A549 (cell line): ENCODE measurements at regions not wholly inside any gene's neighbourhood (a gene's known extent, or its start where the extent isn't known, plus 50 kb on each side); places are given as distances from the start of the nearest gene placed in this dataset.

Experiments used
- ATAC-seq, 2 experiments: fragments of 200-7000 bp in 1 of 2; fragments of >200 bp in 1 of 2; cut with Nextera tagmentation in 1 of 2; cut with Tn5 transposase in 1 of 2; 3 replicates each; pipeline versions ENCODE4 v1.8.0 to v1.9.1; 2018 to 2020; ENCODE audit warnings: mild to moderate bottlenecking in 1 of 2, moderate library complexity in 1 of 2
- CTCF ChIA-PET: fragments of 300-600 bp; sonication (Branson Sonifier 250); formaldehyde crosslinking; extraction: SDS; loops from one replicate; lab custom pipeline; 2021; ENCODE audit warnings: antibody characterized with exemption, inconsistent platforms; lab: Yijun Ruan, JAX
- POLR2A ChIA-PET: fragments of 350-600 bp; formaldehyde crosslinking; extraction: SDS; loops from one replicate; lab custom pipeline; 2021; ENCODE audit warnings: antibody characterized with exemption, inconsistent platforms; lab: Yijun Ruan, JAX
- DNase-seq, 2 experiments: peaks; one replicate each; pipeline versions ENCODE4 v3.0.0 to v3.0.0-alpha.2; 2011 to 2016; ENCODE audit warnings: low read depth in 1 of 2, low spot score in 1 of 2
- FAIRE-seq: peaks from 2 replicates; lab custom pipeline; 2011; peaks lifted over from hg19 to GRCh38; lab: Jason Lieb, UNC
- H3K27ac ChIP-seq, 2 experiments: fragments of >200 bp; sonication (Bioruptor Twin); formaldehyde crosslinking; 3 replicates each; pipeline ENCODE4 v1.5.1; 2016 to 2017
- H3K4me1 ChIP-seq: fragments of >200 bp; sonication (Bioruptor Twin); formaldehyde crosslinking; 3 replicates; pipeline ENCODE4 v1.6.1; 2016
- H3K4me2 ChIP-seq: fragments of >200 bp; sonication (Bioruptor Twin); formaldehyde crosslinking; 3 replicates; pipeline ENCODE4 v1.6.1; 2016
- H3K4me3 ChIP-seq: fragments of >200 bp; sonication (Bioruptor Twin); formaldehyde crosslinking; 3 replicates; pipeline ENCODE4 v1.5.1; 2016
- H3K9me3 ChIP-seq: fragments of >200 bp; sonication (Bioruptor Twin); formaldehyde crosslinking; 3 replicates; pipeline ENCODE4 v1.6.1; 2016
- BCL3 ChIP-seq: fragments of >200 bp; sonication (Bioruptor Twin); formaldehyde crosslinking; IDR thresholded peaks from 3 replicates; pipeline ENCODE4 v1.6.1; 2016
- CBX8 ChIP-seq: fragments of 200-600 bp; sonication (generic); IDR thresholded peaks from 2 replicates; pipeline ENCODE4 v1.6.1; 2016
- CHD2 ChIP-seq: fragments of 150-350 bp; IDR thresholded peaks from 2 replicates; pipeline ENCODE4 v1.6.1; 2014; ENCODE audit warnings: low read length; ENCODE audit not compliant: partially characterized antibody
- EP300 ChIP-seq, 2 experiments: fragments of >200 bp; sonication (Bioruptor Twin); formaldehyde crosslinking; IDR thresholded peaks; 2 replicates in 1 of 2; 3 replicates in 1 of 2; pipeline ENCODE4 v1.6.1; 2016 to 2017
- GATA3 ChIP-seq: IDR thresholded peaks from 2 replicates; pipeline ENCODE4 v1.6.1; 2012; ENCODE audit warnings: borderline replicate concordance
- HOXA7 ChIP-seq: fragments of 250-450 bp; sonication (Bioruptor Pico); IDR thresholded peaks from 2 replicates; pipeline ENCODE4 v1.5.0; 2020; ENCODE audit warnings: mild to moderate bottlenecking, moderate library complexity
- JUN ChIP-seq, 2 experiments: fragments of >200 bp; sonication (Bioruptor Twin); formaldehyde crosslinking; IDR thresholded peaks; 2 replicates in 1 of 2; 3 replicates in 1 of 2; pipeline ENCODE4 v1.6.1; 2016 to 2017
- JUNB ChIP-seq: fragments of >200 bp; sonication (Bioruptor Twin); formaldehyde crosslinking; IDR thresholded peaks from 2 replicates; pipeline ENCODE4 v1.6.1; 2016
- MYC ChIP-seq: IDR thresholded peaks from 2 replicates; pipeline ENCODE4 v1.6.1; 2012; ENCODE audit warnings: mild to moderate bottlenecking, inconsistent platforms, low read length, improper control_type of control experiment, borderline replicate concordance
- NFE2L2 ChIP-seq: fragments of 150-350 bp; conservative IDR thresholded peaks from 2 replicates; pipeline ENCODE4 v1.6.1; 2014; ENCODE audit warnings: low read length
- RARB ChIP-seq: fragments of 250-450 bp; sonication (Bioruptor Pico); IDR thresholded peaks from 2 replicates; pipeline ENCODE4 v1.8.0; 2021; ENCODE audit warnings: mild to moderate bottlenecking, moderate library complexity
- REST ChIP-seq: fragments of 200-600 bp; sonication (generic); IDR thresholded peaks from 2 replicates; pipeline ENCODE4 v1.6.1; 2016; ENCODE audit warnings: antibody characterized with exemption, mild to moderate bottlenecking, moderate library complexity
- RNF2 ChIP-seq: fragments of 200-600 bp; sonication (generic); IDR thresholded peaks from 2 replicates; pipeline ENCODE4 v1.6.1; 2016; ENCODE audit warnings: low read depth, mild to moderate bottlenecking, antibody characterized with exemption, moderate library complexity, borderline replicate concordance
- TP53 ChIP-seq: fragments of 250-450 bp; sonication (Bioruptor Pico); IDR thresholded peaks from 2 replicates; pipeline ENCODE4 v1.5.0; 2021; ENCODE audit warnings: mild to moderate bottlenecking, moderate library complexity
- ZC3H11A ChIP-seq: fragments of 450-650 bp; IDR thresholded peaks from 2 replicates; pipeline ENCODE4 v1.6.1; 2014; ENCODE audit warnings: antibody characterized with exemption, mild to moderate bottlenecking
- ZSCAN20 ChIP-seq: fragments of 250-450 bp; sonication (Bioruptor Pico); IDR thresholded peaks from 2 replicates; pipeline ENCODE4 v1.8.0; 2022; ENCODE audit warnings: mild to moderate bottlenecking, moderate library complexity
- WGBS: methylation state at CpG from one replicate; pipeline ENCODE4 v1.1.6; 2017; ENCODE audit errors: missing lambda C conversion rate; 5-methylcytosine and 5-hydroxymethylcytosine counted together
- TF ChIP-seq, protein P1 (sequence below): fragments of 450-650 bp; IDR thresholded peaks from 2 replicates; pipeline ENCODE4 v1.6.1; 2014; ENCODE audit warnings: antibody characterized with exemption
- TF ChIP-seq, protein P2 (sequence below): IDR thresholded peaks from 2 replicates; pipeline ENCODE4 v1.6.1; 2012
- TF ChIP-seq, protein P3 (sequence below): fragments of 250-450 bp; sonication (Bioruptor Pico); IDR thresholded peaks from 2 replicates; pipeline ENCODE4 v1.5.0; 2021; ENCODE audit warnings: mild to moderate bottlenecking, moderate library complexity, borderline replicate concordance
- TF ChIP-seq, protein P4 (sequence below): fragments of >200 bp; sonication (Bioruptor Twin); formaldehyde crosslinking; IDR thresholded peaks from 3 replicates; pipeline ENCODE4 v1.5.1; 2016

DNA sequence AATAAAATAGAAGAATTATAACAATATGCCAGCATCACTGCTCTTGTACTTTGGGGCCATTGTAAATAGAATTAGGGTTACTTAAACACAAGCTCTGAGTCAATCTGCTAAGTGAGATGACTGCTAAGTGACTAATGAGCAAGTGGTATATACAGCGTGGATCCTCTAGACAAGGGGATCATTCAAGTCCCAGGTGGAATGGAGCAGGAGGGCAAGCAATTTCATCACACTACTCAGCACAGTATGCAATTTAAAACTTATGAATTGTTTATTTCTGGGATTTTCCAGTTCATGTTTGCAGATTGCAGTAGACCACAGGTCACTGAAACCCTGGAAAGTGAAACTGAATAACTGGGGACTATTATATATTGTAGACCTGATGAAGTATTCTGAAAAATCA, 235.3 kb downstream of the BTBD3 start:
- 20% methylated on average over 1 of the region's 1 CpG for WGBS
- H3K9me3 ChIP-seq, result no peaks in the 10 kb centered on the region; the same call in 2 of the 3 replicates
- DNase-seq, result no peak
- ATAC-seq, result no peak
- ChIA-PET CTCF (interaction anchor here (1.6 kb wide), 1 partner anchor 11 kb away, joined by 4 read pairs; no protein-coding TSS in a partner anchor), POLR2A (no interaction called here)
- no peaks in the 10 kb centered on the region for H3K4me1 ChIP-seq
- H3K27ac ChIP-seq, result no peak overlapping the region
- no peak for FAIRE-seq
- no peak overlapping the region for H3K4me3 ChIP-seq
- no peak overlapping the region for H3K4me2 ChIP-seq
- TF ChIP-seq GATA3, result no peak
- no peak for TF ChIP-seq RARB (CRISPR knock-in tag)
- TF ChIP-seq, protein P1, sequence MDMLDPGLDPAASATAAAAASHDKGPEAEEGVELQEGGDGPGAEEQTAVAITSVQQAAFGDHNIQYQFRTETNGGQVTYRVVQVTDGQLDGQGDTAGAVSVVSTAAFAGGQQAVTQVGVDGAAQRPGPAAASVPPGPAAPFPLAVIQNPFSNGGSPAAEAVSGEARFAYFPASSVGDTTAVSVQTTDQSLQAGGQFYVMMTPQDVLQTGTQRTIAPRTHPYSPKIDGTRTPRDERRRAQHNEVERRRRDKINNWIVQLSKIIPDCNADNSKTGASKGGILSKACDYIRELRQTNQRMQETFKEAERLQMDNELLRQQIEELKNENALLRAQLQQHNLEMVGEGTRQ, result no peak
- TF ChIP-seq JUNB, result no peak
- TF ChIP-seq, protein P2, sequence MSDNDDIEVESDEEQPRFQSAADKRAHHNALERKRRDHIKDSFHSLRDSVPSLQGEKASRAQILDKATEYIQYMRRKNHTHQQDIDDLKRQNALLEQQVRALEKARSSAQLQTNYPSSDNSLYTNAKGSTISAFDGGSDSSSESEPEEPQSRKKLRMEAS, result no peak
- no peak for TF ChIP-seq BCL3
- no peak for TF ChIP-seq JUN (IDR thresholded peaks at IDR 0.05)
- TF ChIP-seq NFE2L2, result no peak
- TF ChIP-seq, protein P3, sequence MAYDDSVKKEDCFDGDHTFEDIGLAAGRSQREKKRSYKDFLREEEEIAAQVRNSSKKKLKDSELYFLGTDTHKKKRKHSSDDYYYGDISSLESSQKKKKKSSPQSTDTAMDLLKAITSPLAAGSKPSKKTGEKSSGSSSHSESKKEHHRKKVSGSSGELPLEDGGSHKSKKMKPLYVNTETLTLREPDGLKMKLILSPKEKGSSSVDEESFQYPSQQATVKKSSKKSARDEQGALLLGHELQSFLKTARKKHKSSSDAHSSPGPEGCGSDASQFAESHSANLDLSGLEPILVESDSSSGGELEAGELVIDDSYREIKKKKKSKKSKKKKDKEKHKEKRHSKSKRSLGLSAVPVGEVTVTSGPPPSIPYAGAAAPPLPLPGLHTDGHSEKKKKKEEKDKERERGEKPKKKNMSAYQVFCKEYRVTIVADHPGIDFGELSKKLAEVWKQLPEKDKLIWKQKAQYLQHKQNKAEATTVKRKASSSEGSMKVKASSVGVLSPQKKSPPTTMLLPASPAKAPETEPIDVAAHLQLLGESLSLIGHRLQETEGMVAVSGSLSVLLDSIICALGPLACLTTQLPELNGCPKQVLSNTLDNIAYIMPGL (CRISPR knock-in tag), result no peak
- TF ChIP-seq ZSCAN20 (CRISPR knock-in tag), result no peak
- TF ChIP-seq TP53 (CRISPR knock-in tag), result no peak
- TF ChIP-seq CBX8, result no peak
- no peak for TF ChIP-seq MYC

GRCh38 chr20:12153628-12154027, 235.9 kb downstream of the BTBD3 start:
- H3K27ac ChIP-seq, result no peak overlapping the region
- CTCF ChIA-PET, result no interaction called here
- TF ChIP-seq, protein P4, sequence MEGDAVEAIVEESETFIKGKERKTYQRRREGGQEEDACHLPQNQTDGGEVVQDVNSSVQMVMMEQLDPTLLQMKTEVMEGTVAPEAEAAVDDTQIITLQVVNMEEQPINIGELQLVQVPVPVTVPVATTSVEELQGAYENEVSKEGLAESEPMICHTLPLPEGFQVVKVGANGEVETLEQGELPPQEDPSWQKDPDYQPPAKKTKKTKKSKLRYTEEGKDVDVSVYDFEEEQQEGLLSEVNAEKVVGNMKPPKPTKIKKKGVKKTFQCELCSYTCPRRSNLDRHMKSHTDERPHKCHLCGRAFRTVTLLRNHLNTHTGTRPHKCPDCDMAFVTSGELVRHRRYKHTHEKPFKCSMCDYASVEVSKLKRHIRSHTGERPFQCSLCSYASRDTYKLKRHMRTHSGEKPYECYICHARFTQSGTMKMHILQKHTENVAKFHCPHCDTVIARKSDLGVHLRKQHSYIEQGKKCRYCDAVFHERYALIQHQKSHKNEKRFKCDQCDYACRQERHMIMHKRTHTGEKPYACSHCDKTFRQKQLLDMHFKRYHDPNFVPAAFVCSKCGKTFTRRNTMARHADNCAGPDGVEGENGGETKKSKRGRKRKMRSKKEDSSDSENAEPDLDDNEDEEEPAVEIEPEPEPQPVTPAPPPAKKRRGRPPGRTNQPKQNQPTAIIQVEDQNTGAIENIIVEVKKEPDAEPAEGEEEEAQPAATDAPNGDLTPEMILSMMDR, result no peak
- TF ChIP-seq ZC3H11A (no peak), EP300 (IDR thresholded peaks at IDR 0.05) (no peak), CBX8 (no peak), CHD2 (no peak), HOXA7 (CRISPR knock-in tag) (no peak), RNF2 (no peak), JUN (IDR thresholded peaks at IDR 0.05) (no peak), REST (no peak)
- TF ChIP-seq, protein P1, result no peak
- POLR2A ChIA-PET, result no interaction called here
- FAIRE-seq (no peak), ATAC-seq (no peak), DNase-seq (no peak)
- H3K4me2 ChIP-seq, result no peak overlapping the region
- no peaks in the 10 kb centered on the region; the same call in 2 of the 3 replicates for H3K9me3 ChIP-seq
- WGBS, result 3% methylated on average over 2 of the region's 2 CpGs
- no peaks in the 10 kb centered on the region for H3K4me1 ChIP-seq
- no peak overlapping the region for H3K4me3 ChIP-seq
